ENCODE measurements at regions not wholly inside any gene's neighbourhood (a gene's known extent, or its start where the extent isn't known, plus 50 kb on each side); places are given as distances from the start of the nearest gene placed in this dataset.

GRCh38 chr7:91396-92175 lies 100.8 kb upstream of the FAM20C start:
- DNase-seq (ENCODE audit: low read depth), result no peak
- H3K4me3 ChIP-seq (ENCODE audit: low read depth, low read length), result no peak overlapping the region
- TF ChIP-seq POLR2A (IDR thresholded peaks at IDR 0.05; ENCODE audit: extremely low read depth, insufficient read length), result no peak
- no peak for TF ChIP-seq MAX (IDR thresholded peaks at IDR 0.05; ENCODE audit: low read depth, low read length)
- TF ChIP-seq CTCF (IDR thresholded peaks at IDR 0.05; ENCODE audit: low read depth, low read length), result no peak
- no peak for TF ChIP-seq MYC (IDR thresholded peaks at IDR 0.05; ENCODE audit: low read depth, low read length)

- no peak overlapping the region for H3K4me3 ChIP-seq (ENCODE audit: low read depth, low read length)
- no peak for DNase-seq (ENCODE audit: low read depth)
- no peak for TF ChIP-seq MYC (IDR thresholded peaks at IDR 0.05; ENCODE audit: low read depth, low read length)
Observed at GRCh38 chr7:92231-92674, 100.1 kb upstream of the FAM20C start.

- DNase-seq (ENCODE audit: low read depth), result no peak
- no peak overlapping the region for H3K4me3 ChIP-seq (ENCODE audit: low read depth, low read length)
- TF ChIP-seq POLR2A (IDR thresholded peaks at IDR 0.05; ENCODE audit: extremely low read depth, insufficient read length), result no peak
- TF ChIP-seq MAX (IDR thresholded peaks at IDR 0.05; ENCODE audit: low read depth, low read length), result no peak
- no peak for TF ChIP-seq CTCF (IDR thresholded peaks at IDR 0.05; ENCODE audit: low read depth, low read length)
- no peak for TF ChIP-seq MYC (IDR thresholded peaks at IDR 0.05; ENCODE audit: low read depth, low read length)
Observed at GRCh38 chr7:92888-93672, 99.3 kb upstream of the FAM20C start.

GRCh38 chr7:94251-94801 lies 98.0 kb upstream of the FAM20C start:
- no peak overlapping the region for H3K4me3 ChIP-seq (ENCODE audit: low read depth, low read length)
- TF ChIP-seq POLR2A (IDR thresholded peaks at IDR 0.05; ENCODE audit: extremely low read depth, insufficient read length), result no peak
- no peak for TF ChIP-seq MYC (IDR thresholded peaks at IDR 0.05; ENCODE audit: low read depth, low read length)
- TF ChIP-seq MAX (IDR thresholded peaks at IDR 0.05; ENCODE audit: low read depth, low read length), result no peak
- no peak for TF ChIP-seq CTCF (IDR thresholded peaks at IDR 0.05; ENCODE audit: low read depth, low read length)
- DNase-seq (ENCODE audit: low read depth), result no peak

GRCh38 chr7:95180-95862 lies 97.0 kb upstream of the FAM20C start:
- TF ChIP-seq MAX (IDR thresholded peaks at IDR 0.05; ENCODE audit: low read depth, low read length), result no peak
- TF ChIP-seq MYC (IDR thresholded peaks at IDR 0.05; ENCODE audit: low read depth, low read length), result no peak
- no peak for TF ChIP-seq CTCF (IDR thresholded peaks at IDR 0.05; ENCODE audit: low read depth, low read length)
- TF ChIP-seq POLR2A (IDR thresholded peaks at IDR 0.05; ENCODE audit: extremely low read depth, insufficient read length), result no peak
- no peak for DNase-seq (ENCODE audit: low read depth)
- no peak overlapping the region for H3K4me3 ChIP-seq (ENCODE audit: low read depth, low read length)

Data from NB4 (cell line).